Endothelial cell of umbilical vein (primary cell): ENCODE measurements at regions not wholly inside any gene's neighbourhood (a gene's known extent, or its start where the extent isn't known, plus 50 kb on each side); places are given as distances from the start of the nearest gene placed in this dataset.

Experiments used
- BruUV-seq: library from RNA; stranded (reverse); fragments of 400-500 nt; replicated peaks from 2 replicates; lab custom pipeline; 2021; lab: Mats Ljungman, UMichigan
- CTCF ChIA-PET: fragments of 300-600, 350-600 bp; sonication (Branson Sonifier 250); formaldehyde crosslinking; loops from one replicate; lab custom pipeline; 2021; ENCODE audit warnings: antibody characterized with exemption, inconsistent platforms; lab: Charles Lee
- POLR2A ChIA-PET: fragments of 300-600, 350-600 bp; sonication (Branson Sonifier 250); formaldehyde crosslinking; loops from one replicate; lab custom pipeline; 2021; ENCODE audit warnings: antibody characterized with exemption, inconsistent platforms; lab: Charles Lee
- DNase-seq: peaks from one replicate; pipeline ENCODE4 v3.0.0-alpha.2; 2011; ENCODE audit warnings: low read depth, low spot score
- FAIRE-seq: peaks from 2 replicates; lab custom pipeline; 2011; peaks lifted over from hg19 to GRCh38; lab: Jason Lieb, UNC
- H2AFZ ChIP-seq: 2 replicates; pipeline ENCODE4 v1.6.0; 2012; ENCODE audit warnings: low read depth, low read length, control low read depth, inconsistent platforms
- H3K27ac ChIP-seq: 2 replicates; pipeline ENCODE4 v1.5.1; 2011; ENCODE audit warnings: low read depth, mild to moderate bottlenecking, control low read depth, low read length, moderate library complexity; ENCODE audit not compliant: insufficient read depth
- H3K27me3 ChIP-seq, 2 experiments: 2 replicates each; pipeline versions ENCODE4 v1.6.0 to v1.6.1; 2011; ENCODE audit warnings: low read length in 2 of 2, mixed read lengths in 1 of 2; ENCODE audit not compliant: control insufficient read depth in 2 of 2, insufficient read depth in 2 of 2
- H3K36me3 ChIP-seq, 2 experiments: 2 replicates in 1 of 2; 3 replicates in 1 of 2; pipeline ENCODE4 v1.5.1; 2011; ENCODE audit warnings: low read length in 2 of 2, mild to moderate bottlenecking in 1 of 2, moderate library complexity in 1 of 2; ENCODE audit not compliant: control insufficient read depth in 2 of 2, insufficient read depth in 2 of 2; ENCODE audit errors: extremely low read depth in 1 of 2
- H3K4me1 ChIP-seq: 3 replicates; pipeline ENCODE4 v1.5.1; 2011; ENCODE audit warnings: mild to moderate bottlenecking, low read length; ENCODE audit not compliant: control insufficient read depth, insufficient read depth; ENCODE audit errors: extremely low read depth
- H3K4me2 ChIP-seq: 2 replicates; pipeline ENCODE4 v1.6.1; 2011; ENCODE audit warnings: low read length, control low read depth, mixed read lengths; ENCODE audit not compliant: insufficient read depth
- H3K4me3 ChIP-seq, 3 experiments: fragments of 200-600 bp in 1 of 3; sonication (generic), shearing (Covaris generic) in 1 of 3; replicated peaks in 1 of 3; 2 replicates each; pipeline ENCODE4 v1.5.1; 2011 to 2016; ENCODE audit warnings: control low read depth in 3 of 3, low read length in 3 of 3, mild to moderate bottlenecking in 2 of 3, inconsistent platforms in 1 of 3, low read depth in 1 of 3, moderate library complexity in 1 of 3; ENCODE audit not compliant: insufficient read depth in 1 of 3
- H3K79me2 ChIP-seq: 2 replicates; pipeline ENCODE4 v1.6.0; 2012; ENCODE audit warnings: low read length, inconsistent platforms; ENCODE audit not compliant: control insufficient read depth, insufficient read depth
- H3K9ac ChIP-seq: replicated peaks from 2 replicates; pipeline ENCODE3; 2011; ENCODE audit warnings: low read length, control low read depth; ENCODE audit not compliant: insufficient read depth; ENCODE audit errors: extremely low read depth
- H3K9me1 ChIP-seq: replicated peaks from 3 replicates; pipeline ENCODE4 v1.6.0; 2011; ENCODE audit warnings: mild to moderate bottlenecking, low read length; ENCODE audit not compliant: control insufficient read depth, insufficient read depth; ENCODE audit errors: extremely low read depth
- H3K9me3 ChIP-seq: replicated peaks from 2 replicates; pipeline ENCODE4 v1.5.1; 2012; ENCODE audit warnings: low read length, inconsistent platforms; ENCODE audit not compliant: control insufficient read depth, insufficient read depth
- H4K20me1 ChIP-seq: replicated peaks from 2 replicates; pipeline ENCODE3; 2011; ENCODE audit warnings: mild to moderate bottlenecking, low read length; ENCODE audit not compliant: control insufficient read depth, insufficient read depth; ENCODE audit errors: extremely low read depth
- JUN ChIP-seq: IDR thresholded peaks from 2 replicates; pipeline ENCODE4 v1.6.1; 2011; ENCODE audit warnings: borderline replicate concordance, low read depth; ENCODE audit not compliant: insufficient read length, insufficient read depth
- MAX ChIP-seq: IDR thresholded peaks from 2 replicates; pipeline ENCODE4 v1.6.1; 2011; ENCODE audit not compliant: insufficient read depth, insufficient read length
- POLR2A ChIP-seq: IDR thresholded peaks from 2 replicates; pipeline ENCODE4 v1.6.1; 2012; ENCODE audit warnings: low read depth, mild to moderate bottlenecking, control low read depth, low read length
- POLR2AphosphoS5 ChIP-seq: IDR thresholded peaks from 2 replicates; pipeline ENCODE4 v1.6.1; 2012; ENCODE audit warnings: low read depth, mild to moderate bottlenecking, control low read depth, low read length, moderate library complexity; ENCODE audit not compliant: insufficient read depth
- dilution Hi-C: fragments of 300-500 bp; cut with MboI; formaldehyde crosslinking; loops from one replicate; pipeline ENCODE4 v1.15.0; 2019; ENCODE audit warnings: low sequenced_read_pairs; ENCODE audit not compliant: extremely low pct_ligation_motif_present
- intact Hi-C: fragments of 100-400 bp; cut with micrococcal nuclease; formaldehyde crosslinking; loops from one replicate; pipeline ENCODE4 v1.10.0; 2022

- Histone ChIP-seq H3K4me1 (peaks cover 28% of the 10 kb centered on the region), H3K27me3 (no peaks in the 10 kb centered on the region), H3K36me3 (no peaks in the 10 kb centered on the region), H3K9me1 (no peaks in the 10 kb centered on the region), H3K4me2 (peak overlapping the region; percentile 99), H4K20me1 (no peaks in the 10 kb centered on the region), H3K9ac (peak overlapping the region; percentile 93), H3K79me2 (no peaks in the 10 kb centered on the region), H3K9me3 (no peaks in the 10 kb centered on the region), H3K27ac (peak overlapping the region; percentile 97), H2AFZ (peak overlapping the region; percentile 87), H3K4me3 (peak overlapping the region; percentile 69 to 86 (median 73))
- DNase-seq (peak; percentile 98), FAIRE-seq (peak; percentile 86)
- ChIA-PET POLR2A (interaction anchor here (0.5 to 1.5 kb wide), 5 partner anchors 38 to 271 kb away, joined by 3 to 6 read pairs (median 4); partner anchors contain the start of genes CASP3, IRF2 and PRIMPOL), CTCF (interaction anchor here (0.7 to 2.4 kb wide), 12 partner anchors 11 to 286 kb away, joined by 3 to 81 read pairs (median 5); partner anchors contain the start of gene IRF2)
- TF ChIP-seq POLR2A = peak; percentile 94
- peak; percentile 85 for TF ChIP-seq POLR2AphosphoS5
- no peak for TF ChIP-seq JUN
- dilution Hi-C loops = no loop called here
- TSS peak; percentile 94 for BruUV-seq
- intact Hi-C loops = loop anchor here (1.0 to 5.0 kb wide), 12 partner anchors 38 to 1035 kb away; partner anchors contain the start of genes CASP3, CENPU, IRF2 and PRIMPOL
Observed at GRCh38 chr4:184537269-184538022, 63.1 kb upstream of the IRF2 start.

- BruUV-seq = TSS peak; percentile 90
- TF ChIP-seq POLR2A = no peak
- no peak for TF ChIP-seq MAX
- dilution Hi-C loops = no loop called here
- FAIRE-seq = no peak
- intact Hi-C loops = loop anchor here (1.0 to 5.0 kb wide), 5 partner anchors 63 to 1035 kb away; partner anchors contain the start of gene IRF2
- Histone ChIP-seq H3K4me1 (peaks cover 28% of the 10 kb centered on the region), H4K20me1 (no peaks in the 10 kb centered on the region), H3K4me2 (peak overlapping the region; percentile 87), H3K4me3 (peak overlapping the region; percentile 69 to 86 (median 73)), H3K79me2 (no peaks in the 10 kb centered on the region), H3K9ac (peak overlapping the region; percentile 93), H3K9me3 (no peaks in the 10 kb centered on the region), H3K9me1 (no peaks in the 10 kb centered on the region), H2AFZ (peak overlapping the region; percentile 69), H3K27ac (peak overlapping the region; percentile 97), H3K36me3 (no peaks in the 10 kb centered on the region), H3K27me3 (no peaks in the 10 kb centered on the region)
- ChIA-PET POLR2A (interaction anchor here (1.0 to 1.5 kb wide), 2 partner anchors 62 to 271 kb away, joined by 5 to 6 read pairs; partner anchors contain the start of gene IRF2), CTCF (interaction anchor here (0.7 to 2.4 kb wide), 12 partner anchors 12 to 285 kb away, joined by 3 to 81 read pairs (median 5); partner anchors contain the start of gene IRF2)
- DNase-seq = no peak
Observed at GRCh38 chr4:184536881-184537248, 62.5 kb upstream of the IRF2 start.
